Sciatic nerve (tissue), 2 donors: ENCODE measurements at regions not wholly inside any gene's neighbourhood (a gene's known extent, or its start where the extent isn't known, plus 50 kb on each side); places are given as distances from the start of the nearest gene placed in this dataset.
"Not testable (repeated sequence)": the region's sequence is repeated elsewhere in the genome, so short reads cannot be mapped to it uniquely, and the experiment has no call there.

Source experiments
- ATAC-seq: fragments of 200-7000 bp; cut with Tn5 transposase; one replicate; pipeline ENCODE4 v1.9.1; 2020; ENCODE audit warnings: mild to moderate bottlenecking, moderate library complexity
- DNase-seq: peaks from one replicate; pipeline ENCODE4 v3.0.0-alpha.2; 2020; ENCODE audit warnings: low spot score
- intact Hi-C: fragments of 100-400 bp; cut with DNase I; formaldehyde crosslinking; loops from one replicate; pipeline ENCODE4 v1.14.2; 2022
- donor health status: DM: no; HTN: no; CAD: no.
- donor health status: DM: no; HTN: no; CAD: no.

DNA sequence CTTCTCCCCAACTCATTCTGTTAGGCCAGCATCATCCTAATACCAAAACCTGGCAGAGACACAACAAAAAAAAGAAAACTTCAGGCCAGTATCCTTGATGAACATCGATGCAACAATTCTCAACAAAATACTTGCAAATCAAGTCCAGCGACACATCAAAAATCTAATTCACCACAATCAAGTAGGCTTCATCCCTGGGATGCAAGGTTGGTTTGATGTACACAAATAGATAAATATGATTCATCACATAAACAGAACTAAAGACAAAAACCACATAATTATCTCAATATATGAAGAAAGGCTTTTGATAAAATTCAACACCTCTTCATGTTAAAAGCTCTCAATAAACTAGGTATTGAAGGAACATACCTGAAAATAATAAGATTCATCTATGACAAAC, 184.1 kb downstream of the SLC38A4 start:
- ATAC-seq, DNase-seq, intact Hi-C loops: not testable (repeated sequence)

DNA sequence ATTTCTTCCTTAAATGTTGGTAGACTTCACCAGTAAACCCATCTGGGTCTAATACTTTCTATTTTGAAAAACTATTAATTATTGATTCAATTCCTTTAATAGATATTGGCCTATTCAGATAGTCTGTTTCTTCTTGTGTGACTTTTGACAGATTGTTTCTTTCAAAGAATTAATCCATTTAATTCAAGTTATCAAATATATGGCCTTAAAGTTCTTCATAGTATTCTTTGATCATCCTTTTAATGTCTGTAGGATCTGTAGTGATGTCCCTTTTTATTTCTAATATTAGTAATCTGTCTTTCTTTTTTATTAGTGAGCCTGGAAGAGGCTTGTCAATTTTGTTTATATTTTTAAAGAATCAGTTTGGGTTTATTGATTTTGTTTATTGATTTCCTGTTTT, 190.0 kb downstream of the SLC38A4 start:
- ATAC-seq: no peak
- DNase-seq: no peak
- intact Hi-C loops: no loop called here

DNA sequence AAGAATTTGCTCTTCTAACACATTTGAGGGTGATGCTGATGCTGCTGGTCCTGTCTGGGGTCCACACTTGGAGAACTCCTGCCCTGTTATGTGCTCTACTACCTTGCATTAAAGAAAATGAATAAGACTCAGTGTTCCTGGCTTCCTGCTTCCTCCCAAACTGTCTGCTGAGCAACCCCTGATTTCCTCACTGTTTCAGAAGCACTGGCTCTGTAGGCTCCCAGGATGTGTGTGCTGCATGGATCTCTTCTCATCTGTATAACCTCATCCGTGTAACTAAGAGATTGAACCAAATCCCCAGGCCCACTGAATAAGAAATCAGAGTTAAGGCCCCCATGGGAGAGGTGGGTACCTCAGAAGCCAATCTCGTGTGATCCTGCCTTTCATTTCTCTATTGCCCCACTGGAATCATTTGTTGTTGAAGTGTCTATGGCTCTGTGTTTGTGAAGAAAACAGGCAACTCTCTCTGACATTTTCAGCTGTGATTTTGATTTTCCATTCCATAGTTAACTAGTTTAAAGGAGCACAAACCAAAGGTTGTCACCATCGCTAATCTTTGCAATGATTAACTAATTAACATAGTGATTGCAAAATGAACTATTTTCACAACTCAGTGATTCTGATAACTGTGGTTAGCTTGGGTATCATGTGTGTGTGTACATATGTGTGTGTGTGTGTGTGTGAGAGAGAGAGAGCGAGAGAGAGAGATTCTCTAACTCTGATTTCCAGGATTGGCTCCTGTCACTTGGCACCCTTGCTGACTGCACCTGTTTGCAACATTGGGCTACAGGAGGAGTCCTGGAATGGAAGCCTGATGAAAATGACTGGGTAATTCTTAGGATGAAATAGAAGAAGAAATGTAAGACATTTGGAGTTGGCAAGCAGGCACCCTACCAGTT, 196.2 kb downstream of the SLC38A4 start:
- intact Hi-C loops: no loop called here
- ATAC-seq (no peak), DNase-seq (no peak)

DNA sequence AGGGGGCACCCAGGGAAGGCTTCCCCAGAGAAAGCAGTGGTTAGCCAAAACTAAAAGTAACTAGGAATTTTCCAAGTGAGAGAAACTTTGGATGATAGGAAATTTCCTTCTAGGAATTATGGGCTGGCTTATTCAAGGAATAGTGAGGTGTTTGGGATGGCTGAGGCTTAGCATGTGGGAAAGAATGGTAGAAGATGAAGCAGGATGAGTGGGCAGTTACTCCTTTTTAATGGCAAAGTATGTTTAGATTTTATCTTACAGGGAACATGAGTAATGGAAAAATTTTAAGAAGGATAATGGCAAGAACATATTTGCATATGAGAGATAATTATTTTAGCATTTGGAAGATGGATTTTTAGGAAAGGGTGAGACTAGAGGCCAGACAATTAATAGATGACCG, 197.6 kb downstream of the SLC38A4 start:
- intact Hi-C loops: no loop called here
- ATAC-seq: no peak
- DNase-seq: no peak

DNA sequence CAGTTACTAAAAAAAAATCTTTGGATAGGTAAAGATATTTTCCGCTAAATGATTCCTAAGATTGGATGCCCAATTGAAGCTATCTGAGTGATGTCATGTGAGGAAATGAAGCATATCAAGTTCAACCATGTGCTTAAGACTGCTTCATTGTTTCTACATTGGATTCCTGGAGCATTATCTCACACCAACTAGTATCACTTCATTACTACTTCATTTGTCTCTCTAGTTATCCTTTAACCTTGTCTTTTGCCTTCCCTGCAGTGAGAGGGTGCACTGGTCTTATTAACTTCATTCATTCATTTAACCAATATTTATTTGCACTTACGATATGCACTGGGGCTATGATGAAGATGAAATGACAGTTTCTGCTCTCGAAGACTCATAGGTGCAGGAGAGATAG, 198.1 kb downstream of the SLC38A4 start:
- DNase-seq: no peak
- intact Hi-C loops: no loop called here
- ATAC-seq: no peak

DNA sequence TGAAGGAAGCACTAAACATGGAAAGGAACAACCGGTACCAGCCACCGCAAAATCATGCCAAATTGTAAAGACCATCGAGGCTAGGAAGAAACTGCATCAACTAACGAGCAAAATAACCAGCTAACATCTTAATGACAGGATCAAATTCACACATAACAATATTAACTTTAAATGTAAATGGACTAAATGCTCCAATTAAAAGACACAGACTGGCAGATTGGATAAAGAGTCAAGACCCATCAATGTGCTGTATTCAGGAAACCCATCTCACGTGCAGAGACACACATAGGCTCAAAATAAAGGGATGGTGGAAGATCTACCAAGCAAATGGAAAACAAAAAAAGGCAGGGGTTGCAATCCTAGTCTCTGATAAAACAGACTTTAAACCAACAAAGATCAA, 206.3 kb downstream of the SLC38A4 start:
- intact Hi-C loops: not testable (repeated sequence)

DNA sequence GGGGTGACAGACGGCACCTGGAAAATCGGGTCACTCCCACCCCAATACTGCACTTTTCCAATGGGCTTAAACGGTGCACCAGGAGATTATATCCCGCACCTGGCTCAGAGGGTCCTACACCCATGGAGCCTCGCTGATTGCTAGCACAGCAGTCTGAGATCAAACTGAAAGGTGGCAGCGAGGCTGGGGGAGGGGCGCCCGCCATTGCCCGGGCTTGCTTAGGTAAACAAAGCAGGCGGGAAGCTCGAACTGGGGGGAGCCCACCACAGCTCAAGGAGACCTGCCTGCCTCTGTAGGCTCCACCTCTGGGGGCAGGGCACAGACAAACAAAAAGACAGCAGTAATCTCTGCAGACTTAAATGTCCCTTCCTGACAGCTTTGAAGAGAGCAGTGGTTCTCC, 208.1 kb downstream of the SLC38A4 start:
- intact Hi-C loops, ATAC-seq, DNase-seq: not testable (repeated sequence)

More for the DNA sequence above, 206.3 kb downstream of the SLC38A4 start:
- DNase-seq, ATAC-seq: not testable (repeated sequence)

DNA sequence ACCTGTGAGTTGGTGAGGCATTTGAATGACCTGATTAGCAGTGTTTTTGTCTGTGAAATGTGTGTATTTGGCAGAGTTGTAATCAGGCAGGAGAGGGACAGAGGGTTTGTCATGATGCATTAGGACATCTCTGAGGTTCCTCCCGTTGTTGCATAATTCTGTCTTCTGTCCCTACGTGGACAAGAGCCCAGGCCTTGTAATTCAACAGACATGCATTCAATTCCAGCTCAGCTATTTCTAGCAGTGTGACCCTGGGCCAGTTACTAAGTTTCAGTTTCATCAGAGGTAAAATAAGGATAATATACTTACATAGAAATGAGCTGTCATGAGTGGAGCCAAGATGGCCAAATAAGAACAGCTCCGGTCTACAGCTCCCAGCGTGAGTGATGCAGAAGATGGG, 208.6 kb downstream of the SLC38A4 start:
- no peak for DNase-seq
- ATAC-seq: peak; percentile 94
- intact Hi-C loops: no loop called here

DNA sequence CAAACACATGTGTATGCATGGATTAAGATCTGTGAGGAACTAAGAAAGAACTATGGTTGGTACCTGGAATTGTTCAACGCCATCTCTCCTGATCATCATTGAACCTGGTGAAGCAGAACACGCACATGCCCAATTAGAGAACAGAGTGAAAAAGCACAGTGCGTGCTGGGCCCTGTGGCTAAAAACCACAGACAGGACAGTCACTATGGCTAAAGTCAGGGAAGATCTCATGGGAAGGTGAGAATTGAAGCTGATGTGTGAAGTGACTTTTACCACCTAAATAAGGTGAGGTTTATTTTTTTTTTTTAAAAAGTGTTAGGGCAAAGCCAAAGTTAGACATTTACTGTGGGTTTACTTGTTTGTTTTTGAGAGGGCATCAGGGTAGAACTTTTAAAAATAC, 215.0 kb downstream of the SLC38A4 start:
- DNase-seq (no peak), ATAC-seq (no peak)
- intact Hi-C loops: no loop called here

DNA sequence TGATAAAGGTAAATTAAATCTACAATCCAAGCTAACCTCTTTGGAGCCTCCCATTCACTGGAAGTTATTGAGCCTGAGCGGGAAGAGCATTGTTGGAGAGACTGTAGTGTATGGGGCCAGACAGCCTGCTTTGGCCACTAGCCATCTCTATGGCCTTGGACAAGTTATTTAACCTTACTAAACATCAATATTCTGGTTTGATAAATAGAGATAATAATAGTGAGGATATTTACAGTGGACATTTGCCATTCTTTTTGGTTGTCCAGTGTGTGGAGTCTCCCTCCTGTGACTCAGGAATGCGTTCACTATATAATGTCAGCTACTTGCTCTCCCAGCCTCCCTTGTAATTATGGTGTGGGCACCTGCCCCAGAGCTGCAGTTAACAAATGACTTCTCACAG, 216.1 kb downstream of the SLC38A4 start:
- ATAC-seq: no peak
- no peak for DNase-seq
- intact Hi-C loops: no loop called here

DNA sequence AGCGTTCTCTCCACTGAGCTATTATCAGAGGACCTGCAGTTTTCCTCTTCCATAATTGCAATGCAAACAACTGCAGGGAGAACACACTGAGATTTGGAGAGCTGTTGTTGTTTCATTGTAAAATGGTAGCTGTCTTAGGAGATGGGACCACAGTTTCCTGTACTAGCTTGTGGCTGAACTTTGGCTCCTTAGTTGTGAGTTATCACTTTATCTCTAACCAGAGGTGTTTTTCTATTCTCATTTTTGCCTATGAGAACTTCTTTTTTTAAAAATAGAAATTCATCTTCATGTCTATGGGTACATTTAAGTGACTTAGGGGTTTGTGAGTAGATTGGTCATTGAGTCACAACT, 216.5 kb downstream of the SLC38A4 start:
- intact Hi-C loops: no loop called here
- DNase-seq (no peak), ATAC-seq (no peak)

DNA sequence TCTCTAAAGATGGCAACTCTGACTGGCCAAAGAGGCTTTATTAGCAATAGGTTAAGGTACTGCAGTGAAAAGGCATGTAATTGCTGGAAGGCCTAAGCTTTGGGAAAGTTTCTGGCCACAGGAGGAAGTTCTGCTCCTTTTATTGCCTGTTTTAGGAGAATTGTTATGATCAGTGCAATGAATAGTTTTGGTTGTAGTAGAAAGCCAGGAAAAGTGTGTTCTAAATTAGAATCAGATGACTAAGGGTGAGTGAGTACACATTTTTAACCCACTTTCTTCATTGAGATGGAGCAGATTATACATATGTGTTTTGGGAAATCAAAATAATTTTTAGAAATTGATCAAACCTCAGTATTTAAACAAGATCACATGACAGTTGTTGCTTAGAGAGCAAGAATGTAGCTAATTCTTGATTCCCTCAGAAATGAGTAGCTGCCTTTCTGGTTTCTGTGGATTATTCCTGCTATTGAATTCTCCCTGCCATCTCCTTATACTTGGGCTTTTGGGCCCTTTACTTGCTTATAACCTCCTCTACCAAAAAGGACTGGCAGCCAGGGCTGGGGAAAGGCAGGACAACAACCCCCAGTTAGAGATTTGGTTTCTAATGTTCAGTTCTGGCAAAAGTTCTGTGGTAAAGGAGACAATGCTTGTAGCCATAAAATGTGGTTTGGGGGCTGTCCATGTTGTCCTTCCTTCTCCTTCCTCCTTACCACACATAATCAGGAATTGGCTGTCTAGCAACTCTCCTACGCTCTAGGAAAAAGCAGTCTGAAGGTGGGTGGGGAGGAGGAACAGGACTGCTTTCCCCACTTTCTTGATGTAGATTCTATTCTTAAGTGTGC, 217.1 kb downstream of the SLC38A4 start:
- intact Hi-C loops: no loop called here
- DNase-seq (no peak), ATAC-seq (peak; percentile 88)

DNA sequence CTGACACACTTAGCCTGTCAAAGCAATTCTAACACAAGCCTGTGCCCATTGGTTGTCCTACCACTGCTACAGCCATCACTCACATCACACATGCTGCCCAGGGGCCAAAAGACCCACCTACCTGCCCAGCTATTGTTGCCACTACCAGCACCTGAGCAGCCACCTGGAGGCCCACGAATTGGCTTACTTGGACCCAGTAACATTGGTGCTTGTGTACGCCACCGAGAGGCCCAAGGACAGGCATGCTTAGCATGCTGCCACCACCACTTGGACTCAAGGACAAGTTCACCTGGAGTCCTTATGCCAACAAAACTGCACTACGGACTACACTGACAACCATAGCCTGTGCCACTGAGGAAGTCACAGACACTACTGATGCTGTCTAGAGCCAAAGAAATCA, 221.1 kb downstream of the SLC38A4 start:
- intact Hi-C loops: no loop called here
- no peak for DNase-seq
- no peak for ATAC-seq

DNA sequence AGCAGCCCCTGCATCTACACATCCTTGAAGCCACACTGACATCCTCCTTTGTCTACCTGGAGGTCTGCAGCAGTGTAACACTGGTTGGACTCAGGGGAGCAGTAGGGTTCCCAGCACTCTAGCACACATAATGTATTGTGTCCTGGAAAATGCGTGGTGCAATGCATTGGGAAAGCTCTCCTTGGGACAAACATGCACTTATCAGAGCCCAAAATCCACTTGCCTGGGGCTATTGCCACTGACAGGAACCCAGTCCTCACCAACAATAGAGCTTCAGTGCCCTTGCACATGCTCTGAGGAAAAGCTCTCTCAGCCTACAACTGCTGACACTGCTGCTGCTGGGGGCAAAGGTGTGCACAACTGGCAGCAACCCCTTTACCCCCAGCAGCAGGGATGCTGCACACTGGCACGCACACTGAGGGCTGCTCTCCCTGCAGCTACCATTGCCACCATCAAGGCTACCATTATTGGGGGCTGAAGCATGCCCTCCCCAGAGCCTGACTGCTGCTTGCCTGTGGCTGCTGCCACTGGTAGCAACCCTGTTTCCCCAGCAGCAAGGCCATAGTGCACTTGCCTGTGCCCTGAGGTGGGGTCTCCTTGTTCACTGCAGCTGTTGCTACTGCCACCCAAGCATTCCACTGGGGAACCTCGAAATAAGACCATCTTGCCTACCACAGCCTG, 221.9 kb downstream of the SLC38A4 start:
- ATAC-seq: no peak
- no peak for DNase-seq

DNA sequence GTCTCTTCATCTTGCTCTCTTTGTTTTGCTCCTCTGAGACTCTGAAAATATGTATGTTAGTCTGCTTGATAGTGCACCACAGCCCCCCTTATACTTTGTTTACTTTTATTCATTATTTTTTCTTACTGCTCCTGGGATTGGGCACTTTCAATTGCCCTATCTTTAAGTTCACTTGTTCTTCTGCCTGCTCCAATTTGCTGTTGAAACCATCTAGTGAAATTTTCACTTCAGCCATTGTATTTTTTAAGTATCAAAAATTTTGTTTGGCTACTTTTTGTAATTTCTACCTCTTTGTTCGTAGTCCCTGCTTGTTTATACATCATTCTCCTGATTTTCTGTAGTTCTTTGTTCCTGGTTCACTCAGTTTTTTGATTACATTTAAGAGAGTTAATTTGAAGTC, 223.3 kb downstream of the SLC38A4 start:
- intact Hi-C loops: no loop called here
- DNase-seq (no peak), ATAC-seq (no peak)

More for the DNA sequence above, 221.9 kb downstream of the SLC38A4 start:
- intact Hi-C loops: no loop called here

DNA sequence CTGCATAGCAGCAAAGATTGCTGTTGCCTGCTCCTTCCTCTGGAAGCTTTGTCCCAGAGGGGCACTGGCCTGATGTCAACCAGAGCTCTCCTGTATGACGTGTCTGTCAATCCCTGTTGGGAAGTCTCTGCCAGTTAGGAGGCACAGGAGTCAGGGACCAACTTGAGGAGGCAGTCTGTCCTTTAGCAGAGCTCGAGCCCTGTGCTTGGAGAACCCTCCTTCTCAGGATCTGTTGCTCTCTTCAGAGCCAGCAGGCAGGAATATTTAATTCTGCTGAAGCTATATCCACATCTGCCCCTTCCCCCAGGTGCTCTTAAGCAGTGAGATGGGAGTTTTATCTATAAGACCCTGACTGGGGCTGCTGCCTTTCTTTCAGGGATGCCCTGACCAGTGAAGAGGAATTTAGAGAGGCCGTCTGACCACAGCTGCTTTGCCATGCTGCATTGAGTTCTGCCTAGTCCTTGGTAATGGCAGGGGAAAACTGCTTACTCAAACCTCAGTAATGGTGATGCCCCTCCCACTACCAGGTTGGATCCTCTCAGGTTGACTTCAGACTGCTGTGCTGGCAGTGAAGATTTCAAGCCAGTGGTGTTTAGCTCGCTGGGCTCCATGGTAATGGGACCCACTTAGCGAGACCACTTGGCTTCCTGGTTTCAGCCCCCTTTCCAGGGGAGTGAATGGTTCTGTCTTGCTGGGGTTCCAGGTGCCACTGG, 218.6 kb upstream of the SLC38A2 start:
- intact Hi-C loops: no loop called here
- no peak for ATAC-seq
- DNase-seq: no peak

DNA sequence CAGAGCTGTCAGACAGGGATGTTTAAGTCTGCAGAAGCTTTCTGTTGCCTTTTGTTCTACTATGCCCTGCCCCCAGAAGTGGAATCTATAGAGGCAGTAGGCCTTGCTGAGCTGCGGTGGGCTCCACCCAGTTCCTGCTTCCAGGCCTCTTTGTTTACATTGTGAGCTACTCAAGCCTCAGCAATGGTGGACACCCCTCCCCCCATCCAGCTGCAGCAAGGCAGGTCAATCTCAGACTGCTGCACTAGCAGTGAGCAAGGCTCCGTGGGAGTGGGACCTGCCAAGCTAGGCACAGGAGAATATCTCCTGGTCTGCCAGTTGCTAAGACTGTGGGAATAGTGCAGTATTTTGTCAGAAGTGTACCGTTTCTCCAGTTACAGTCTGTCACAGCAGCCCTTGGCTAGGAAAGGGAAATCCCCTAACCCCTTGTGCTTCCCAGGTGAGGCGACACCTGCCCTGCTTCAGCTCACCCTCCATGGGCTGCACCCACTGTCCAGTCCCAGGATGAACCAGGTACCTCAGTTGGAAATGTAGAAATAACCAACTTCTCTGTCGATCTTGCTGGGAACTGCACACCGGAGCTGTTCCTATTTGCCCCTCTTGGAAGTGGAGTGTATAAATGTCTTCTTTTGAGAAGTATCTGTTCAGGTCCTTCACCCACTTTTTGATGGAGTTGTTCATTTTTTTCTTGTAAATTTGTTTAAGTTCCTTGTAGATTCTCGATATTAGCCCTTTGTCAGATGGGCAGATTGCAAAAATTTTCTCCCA, 213.5 kb upstream of the SLC38A2 start:
- no peak for ATAC-seq
- intact Hi-C loops: no loop called here

DNA sequence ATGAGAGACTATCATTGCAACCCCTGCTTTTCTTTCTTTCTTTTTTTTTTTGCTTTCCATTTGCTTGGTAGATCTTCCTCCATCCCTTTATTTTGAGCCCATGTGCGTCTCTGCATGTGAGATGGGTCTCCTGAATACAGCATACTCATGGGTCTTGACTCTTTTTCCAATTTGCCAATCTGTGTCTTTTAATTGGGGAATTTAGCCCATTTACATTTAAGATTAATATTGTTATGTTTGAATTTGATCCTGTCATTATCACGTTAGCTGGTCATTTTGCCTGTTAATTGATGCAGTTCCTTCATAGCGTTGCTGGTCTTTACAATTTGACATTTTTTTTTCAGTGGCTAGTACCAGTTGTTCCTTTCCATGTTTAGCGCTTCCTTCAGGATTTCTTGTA, 211.5 kb upstream of the SLC38A2 start:
- DNase-seq, ATAC-seq, intact Hi-C loops: not testable (repeated sequence)

More for the DNA sequence above, 213.5 kb upstream of the SLC38A2 start:
- DNase-seq: no peak
